ENCODE measurements at regions not wholly inside any gene's neighbourhood (a gene's known extent, or its start where the extent isn't known, plus 50 kb on each side); places are given as distances from the start of the nearest gene placed in this dataset.

DNA sequence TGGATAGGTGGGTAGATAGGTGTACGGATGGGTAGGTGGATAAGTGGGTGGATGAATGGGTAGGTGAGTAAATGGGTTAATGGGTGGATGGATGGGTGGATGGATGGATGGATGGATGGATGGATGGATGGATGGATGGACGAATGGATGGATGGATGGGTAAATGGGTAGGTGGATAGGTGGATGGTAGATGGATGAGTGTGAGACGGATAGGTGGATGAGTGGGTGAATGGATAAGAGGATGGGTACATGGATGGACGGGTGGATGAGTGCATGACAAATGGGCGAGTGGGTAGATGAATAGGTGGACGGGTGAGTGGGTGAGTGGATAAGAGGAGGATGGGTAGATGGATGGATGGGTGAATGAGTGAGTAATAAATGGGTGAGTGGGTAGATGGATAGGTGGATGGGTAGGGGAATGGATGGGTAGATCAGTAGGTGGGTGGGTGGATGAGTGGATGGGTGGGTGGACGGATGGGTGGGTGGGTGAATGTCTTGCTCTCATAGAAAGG lies 179.2 kb downstream of the FGF18 start:
- no peaks in the 10 kb centered on the region for H3K36me3 ChIP-seq (ENCODE audit: control insufficient read depth in 3 of 3, insufficient read depth in 3 of 3, low read length in 3 of 3)
- no peak overlapping the region for H3K27ac ChIP-seq (ENCODE audit: low read depth, low read length)
- no peak overlapping the region for H3K4me3 ChIP-seq (ENCODE audit: low read length in 3 of 3)
- H3K4me1 ChIP-seq (ENCODE audit: control insufficient read depth in 3 of 3, insufficient read depth in 3 of 3, low read length in 3 of 3) = peaks cover 0 to 2% (median 0%) of the 10 kb centered on the region in 3 donors
- H3K9me3 ChIP-seq (ENCODE audit: control insufficient read depth in 3 of 3, low read length in 3 of 3) = peaks cover 0 to 2% (median 0%) of the 10 kb centered on the region in 3 donors
- peaks cover 2 to 6% (median 5%) of the 10 kb centered on the region in 3 donors for H3K27me3 ChIP-seq (ENCODE audit: control insufficient read depth in 3 of 3, insufficient read depth in 3 of 3, low read length in 3 of 3)
- no peak overlapping the region for H3K9ac ChIP-seq (ENCODE audit: low read depth in 1 of 3, low read length in 3 of 3)

DNA sequence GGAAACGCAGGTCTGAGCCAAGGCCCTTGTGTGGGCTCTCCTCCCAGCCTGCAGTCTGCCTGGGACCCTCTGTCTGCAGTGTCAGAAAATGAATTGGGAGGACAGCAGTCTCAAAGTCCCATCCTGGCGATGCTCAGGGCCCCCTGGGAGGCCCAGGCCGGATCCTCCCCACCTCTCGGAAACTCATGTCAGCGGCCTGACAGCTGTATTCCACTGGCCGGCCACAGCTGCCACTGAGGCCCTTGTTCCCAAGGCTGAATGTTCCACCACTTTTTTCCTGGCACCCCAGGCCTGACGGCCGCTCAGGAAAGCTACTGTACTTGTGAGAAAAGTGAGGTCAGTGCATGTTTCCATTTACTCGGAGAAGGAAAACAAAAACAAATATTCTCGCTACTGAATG lies 180.0 kb downstream of the FGF18 start:
- peaks cover 2 to 6% (median 5%) of the 10 kb centered on the region in 3 donors for H3K27me3 ChIP-seq (ENCODE audit: control insufficient read depth in 3 of 3, insufficient read depth in 3 of 3, low read length in 3 of 3)
- no peak overlapping the region for H3K27ac ChIP-seq (ENCODE audit: low read depth, low read length)

GRCh38 chr5:171599957-171600612 lies 180.6 kb downstream of the FGF18 start:
- Histone ChIP-seq H3K4me3 (ENCODE audit: low read length in 3 of 3) (no peak overlapping the region), H3K27ac (ENCODE audit: low read depth, low read length) (no peak overlapping the region), H3K36me3 (ENCODE audit: control insufficient read depth in 3 of 3, insufficient read depth in 3 of 3, low read length in 3 of 3) (no peaks in the 10 kb centered on the region), H3K27me3 (ENCODE audit: control insufficient read depth in 3 of 3, insufficient read depth in 3 of 3, low read length in 3 of 3) (peaks cover 2 to 6% (median 5%) of the 10 kb centered on the region in 3 donors), H3K4me1 (ENCODE audit: control insufficient read depth in 3 of 3, insufficient read depth in 3 of 3, low read length in 3 of 3) (peaks cover 0 to 2% (median 0%) of the 10 kb centered on the region in 3 donors), H3K9me3 (ENCODE audit: control insufficient read depth in 3 of 3, low read length in 3 of 3) (peaks cover 0 to 2% (median 0%) of the 10 kb centered on the region in 3 donors), H3K9ac (ENCODE audit: low read depth in 1 of 3, low read length in 3 of 3) (no peak overlapping the region)

More for the DNA sequence above, 180.0 kb downstream of the FGF18 start:
- no peak overlapping the region for H3K4me3 ChIP-seq (ENCODE audit: low read length in 3 of 3)
- H3K9ac ChIP-seq (ENCODE audit: low read depth in 1 of 3, low read length in 3 of 3) = no peak overlapping the region
- no peaks in the 10 kb centered on the region for H3K36me3 ChIP-seq (ENCODE audit: control insufficient read depth in 3 of 3, insufficient read depth in 3 of 3, low read length in 3 of 3)
- H3K4me1 ChIP-seq (ENCODE audit: control insufficient read depth in 3 of 3, insufficient read depth in 3 of 3, low read length in 3 of 3) = peaks cover 0 to 2% (median 0%) of the 10 kb centered on the region in 3 donors
- H3K9me3 ChIP-seq (ENCODE audit: control insufficient read depth in 3 of 3, low read length in 3 of 3) = peaks cover 0 to 2% (median 0%) of the 10 kb centered on the region in 3 donors

- Histone ChIP-seq H3K27me3 (ENCODE audit: control insufficient read depth in 3 of 3, insufficient read depth in 3 of 3, low read length in 3 of 3) (peaks cover 2 to 6% (median 5%) of the 10 kb centered on the region in 3 donors), H3K36me3 (ENCODE audit: control insufficient read depth in 3 of 3, insufficient read depth in 3 of 3, low read length in 3 of 3) (no peaks in the 10 kb centered on the region), H3K9ac (ENCODE audit: low read depth in 1 of 3, low read length in 3 of 3) (no peak overlapping the region), H3K27ac (ENCODE audit: low read depth, low read length) (no peak overlapping the region), H3K4me1 (ENCODE audit: control insufficient read depth in 3 of 3, insufficient read depth in 3 of 3, low read length in 3 of 3) (peaks cover 0 to 2% (median 0%) of the 10 kb centered on the region in 3 donors), H3K4me3 (ENCODE audit: low read length in 3 of 3) (no peak overlapping the region), H3K9me3 (ENCODE audit: control insufficient read depth in 3 of 3, low read length in 3 of 3) (no peaks in the 10 kb centered on the region)
These were observed 181.4 kb downstream of the FGF18 start for GRCh38 chr5:171600741-171601265.

GRCh38 chr5:171601266-171601881 lies 181.9 kb downstream of the FGF18 start:
- peaks cover 0 to under 1% (median 0%) of the 10 kb centered on the region in 3 donors for H3K4me1 ChIP-seq (ENCODE audit: control insufficient read depth in 3 of 3, insufficient read depth in 3 of 3, low read length in 3 of 3)
- H3K27me3 ChIP-seq (ENCODE audit: control insufficient read depth in 3 of 3, insufficient read depth in 3 of 3, low read length in 3 of 3) = peaks cover 2 to 6% (median 5%) of the 10 kb centered on the region in 3 donors
- H3K27ac ChIP-seq (ENCODE audit: low read depth, low read length) = no peak overlapping the region
- H3K4me3 ChIP-seq (ENCODE audit: low read length in 3 of 3) = no peak overlapping the region
- H3K9ac ChIP-seq (ENCODE audit: low read depth in 1 of 3, low read length in 3 of 3) = no peak overlapping the region
- H3K9me3 ChIP-seq (ENCODE audit: control insufficient read depth in 3 of 3, low read length in 3 of 3) = no peaks in the 10 kb centered on the region
- no peaks in the 10 kb centered on the region for H3K36me3 ChIP-seq (ENCODE audit: control insufficient read depth in 3 of 3, insufficient read depth in 3 of 3, low read length in 3 of 3)

DNA sequence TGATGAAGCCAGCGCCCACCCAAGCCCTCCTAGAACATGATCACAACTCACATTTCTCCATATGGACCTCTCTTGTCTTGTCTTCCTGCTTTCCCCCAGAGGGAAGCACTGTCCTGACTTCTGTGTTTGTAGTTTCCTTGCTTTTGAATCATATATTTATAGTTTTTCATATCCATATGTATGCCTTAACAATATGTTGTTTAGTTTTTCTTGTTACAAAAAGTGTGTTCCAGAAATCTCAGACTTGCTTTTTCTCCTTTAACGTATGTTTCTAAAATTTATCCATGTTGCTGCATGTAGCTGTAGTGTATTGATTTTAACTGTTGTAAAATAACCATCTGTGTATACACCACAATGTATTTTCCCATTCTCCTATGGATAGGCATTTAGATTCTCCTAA lies 182.0 kb upstream of the SMIM23 start:
- no peak overlapping the region for H3K9ac ChIP-seq (ENCODE audit: low read depth in 1 of 3, low read length in 3 of 3)
- no peak overlapping the region for H3K27ac ChIP-seq (ENCODE audit: low read depth, low read length)
- H3K4me3 ChIP-seq (ENCODE audit: low read length in 3 of 3) = no peak overlapping the region
- peaks cover 0 to 5% (median 2%) of the 10 kb centered on the region in 3 donors for H3K27me3 ChIP-seq (ENCODE audit: control insufficient read depth in 3 of 3, insufficient read depth in 3 of 3, low read length in 3 of 3)
- no peaks in the 10 kb centered on the region for H3K4me1 ChIP-seq (ENCODE audit: control insufficient read depth in 3 of 3, insufficient read depth in 3 of 3, low read length in 3 of 3)
- no peaks in the 10 kb centered on the region for H3K36me3 ChIP-seq (ENCODE audit: control insufficient read depth in 3 of 3, insufficient read depth in 3 of 3, low read length in 3 of 3)
- peaks cover 0 to 2% (median 0%) of the 10 kb centered on the region in 3 donors for H3K9me3 ChIP-seq (ENCODE audit: control insufficient read depth in 3 of 3, low read length in 3 of 3)

- no peak overlapping the region for H3K27ac ChIP-seq (ENCODE audit: low read depth, low read length)
- H3K27me3 ChIP-seq (ENCODE audit: control insufficient read depth in 3 of 3, insufficient read depth in 3 of 3, low read length in 3 of 3) = peaks cover 2 to 4% (median 3%) of the 10 kb centered on the region in 3 donors
- H3K4me1 ChIP-seq (ENCODE audit: control insufficient read depth in 3 of 3, insufficient read depth in 3 of 3, low read length in 3 of 3) = no peaks in the 10 kb centered on the region
- H3K4me3 ChIP-seq (ENCODE audit: low read length in 3 of 3) = no peak overlapping the region
- H3K9ac ChIP-seq (ENCODE audit: low read depth in 1 of 3, low read length in 3 of 3) = no peak overlapping the region
- no peaks in the 10 kb centered on the region for H3K36me3 ChIP-seq (ENCODE audit: control insufficient read depth in 3 of 3, insufficient read depth in 3 of 3, low read length in 3 of 3)
- H3K9me3 ChIP-seq (ENCODE audit: control insufficient read depth in 3 of 3, low read length in 3 of 3) = peaks cover 0 to 2% (median 0%) of the 10 kb centered on the region in 3 donors
These were observed 181.4 kb upstream of the SMIM23 start for GRCh38 chr5:171604195-171604594.

DNA sequence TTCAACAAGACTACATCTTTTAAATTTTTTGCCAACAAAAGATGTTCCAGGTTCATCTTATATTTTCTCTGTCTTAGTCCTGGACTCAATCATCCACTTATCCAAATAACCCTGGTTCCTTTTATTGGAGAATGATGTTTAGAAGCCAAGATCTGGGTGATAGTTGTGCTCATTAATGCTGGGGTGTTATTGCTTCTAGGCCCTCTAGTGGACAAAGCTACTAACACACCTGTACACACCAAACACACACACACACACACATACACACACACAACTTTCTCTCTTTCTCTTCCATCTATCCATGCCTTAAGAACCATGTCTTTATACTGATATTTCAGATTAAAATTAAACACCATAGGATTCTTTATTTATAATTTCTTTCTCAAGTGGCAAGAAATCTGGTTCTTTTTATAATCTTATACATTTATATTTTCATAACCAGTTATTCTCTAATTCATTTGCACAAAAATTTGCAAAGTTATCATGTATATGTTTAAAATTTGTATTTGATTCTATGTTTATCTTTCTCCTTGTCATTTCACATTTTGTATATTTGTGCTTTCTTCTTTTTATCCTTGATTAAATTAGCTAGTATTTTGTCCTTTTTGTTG lies 179.1 kb upstream of the SMIM23 start:
- Histone ChIP-seq H3K9ac (ENCODE audit: low read depth in 1 of 3, low read length in 3 of 3) (no peak overlapping the region), H3K9me3 (ENCODE audit: control insufficient read depth in 3 of 3, low read length in 3 of 3) (peaks cover 0 to 2% (median 0%) of the 10 kb centered on the region in 3 donors), H3K27ac (ENCODE audit: low read depth, low read length) (no peak overlapping the region), H3K4me1 (ENCODE audit: control insufficient read depth in 3 of 3, insufficient read depth in 3 of 3, low read length in 3 of 3) (no peaks in the 10 kb centered on the region), H3K4me3 (ENCODE audit: low read length in 3 of 3) (no peak overlapping the region), H3K27me3 (ENCODE audit: control insufficient read depth in 3 of 3, insufficient read depth in 3 of 3, low read length in 3 of 3) (peaks cover 0 to 6% (median 0%) of the 10 kb centered on the region in 3 donors), H3K36me3 (ENCODE audit: control insufficient read depth in 3 of 3, insufficient read depth in 3 of 3, low read length in 3 of 3) (no peaks in the 10 kb centered on the region)

GRCh38 chr5:171607863-171608262 lies 177.8 kb upstream of the SMIM23 start:
- peaks cover 1 to 8% (median 2%) of the 10 kb centered on the region in 3 donors for H3K27me3 ChIP-seq (ENCODE audit: control insufficient read depth in 3 of 3, insufficient read depth in 3 of 3, low read length in 3 of 3)
- H3K4me1 ChIP-seq (ENCODE audit: control insufficient read depth in 3 of 3, insufficient read depth in 3 of 3, low read length in 3 of 3) = no peaks in the 10 kb centered on the region
- H3K9me3 ChIP-seq (ENCODE audit: control insufficient read depth in 3 of 3, low read length in 3 of 3) = peaks cover 0 to 2% (median 0%) of the 10 kb centered on the region in 3 donors
- no peak overlapping the region for H3K9ac ChIP-seq (ENCODE audit: low read depth in 1 of 3, low read length in 3 of 3)
- no peak overlapping the region for H3K27ac ChIP-seq (ENCODE audit: low read depth, low read length)
- no peaks in the 10 kb centered on the region for H3K36me3 ChIP-seq (ENCODE audit: control insufficient read depth in 3 of 3, insufficient read depth in 3 of 3, low read length in 3 of 3)
- H3K4me3 ChIP-seq (ENCODE audit: low read length in 3 of 3) = no peak overlapping the region
